ENCODE measurements at regions not wholly inside any gene's neighbourhood (a gene's known extent, or its start where the extent isn't known, plus 50 kb on each side); places are given as distances from the start of the nearest gene placed in this dataset.

DNA sequence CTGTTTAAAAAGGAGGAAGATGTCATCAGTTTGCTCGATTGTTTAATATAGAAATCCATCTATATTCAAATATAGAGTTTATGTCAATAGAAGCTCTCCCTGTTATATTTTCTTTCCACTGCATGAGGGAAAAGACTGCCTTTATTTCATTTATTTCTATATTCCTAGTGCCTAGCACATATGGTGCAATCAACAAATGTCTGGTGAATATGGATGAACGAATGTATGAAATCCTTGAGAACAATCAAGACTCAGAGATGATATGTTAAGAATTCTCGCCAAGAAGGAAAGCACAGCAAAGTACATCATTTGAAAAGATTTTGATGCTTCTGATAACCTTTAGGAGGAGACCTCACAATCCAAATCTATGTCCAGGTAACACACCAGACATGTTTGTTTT is 296.0 kb upstream of the LMO3 start:
- no peaks in the 10 kb centered on the region for H3K4me1 ChIP-seq
- intact Hi-C loops (cut with DNase I; ENCODE audit: low total_unique reads): no loop called here
- H3K4me3 ChIP-seq: no peak overlapping the region
- no peaks in the 10 kb centered on the region for H3K27me3 ChIP-seq
- no peaks in the 10 kb centered on the region for H3K36me3 ChIP-seq
- TF ChIP-seq, protein P1, sequence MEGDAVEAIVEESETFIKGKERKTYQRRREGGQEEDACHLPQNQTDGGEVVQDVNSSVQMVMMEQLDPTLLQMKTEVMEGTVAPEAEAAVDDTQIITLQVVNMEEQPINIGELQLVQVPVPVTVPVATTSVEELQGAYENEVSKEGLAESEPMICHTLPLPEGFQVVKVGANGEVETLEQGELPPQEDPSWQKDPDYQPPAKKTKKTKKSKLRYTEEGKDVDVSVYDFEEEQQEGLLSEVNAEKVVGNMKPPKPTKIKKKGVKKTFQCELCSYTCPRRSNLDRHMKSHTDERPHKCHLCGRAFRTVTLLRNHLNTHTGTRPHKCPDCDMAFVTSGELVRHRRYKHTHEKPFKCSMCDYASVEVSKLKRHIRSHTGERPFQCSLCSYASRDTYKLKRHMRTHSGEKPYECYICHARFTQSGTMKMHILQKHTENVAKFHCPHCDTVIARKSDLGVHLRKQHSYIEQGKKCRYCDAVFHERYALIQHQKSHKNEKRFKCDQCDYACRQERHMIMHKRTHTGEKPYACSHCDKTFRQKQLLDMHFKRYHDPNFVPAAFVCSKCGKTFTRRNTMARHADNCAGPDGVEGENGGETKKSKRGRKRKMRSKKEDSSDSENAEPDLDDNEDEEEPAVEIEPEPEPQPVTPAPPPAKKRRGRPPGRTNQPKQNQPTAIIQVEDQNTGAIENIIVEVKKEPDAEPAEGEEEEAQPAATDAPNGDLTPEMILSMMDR (IDR thresholded peaks at IDR 0.05): no peak
- no peak for TF ChIP-seq POLR2A (IDR thresholded peaks at IDR 0.05)
- no peak overlapping the region for H3K27ac ChIP-seq
- no peaks in the 10 kb centered on the region for H3K9me3 ChIP-seq
- DNase-seq: no peak

DNA sequence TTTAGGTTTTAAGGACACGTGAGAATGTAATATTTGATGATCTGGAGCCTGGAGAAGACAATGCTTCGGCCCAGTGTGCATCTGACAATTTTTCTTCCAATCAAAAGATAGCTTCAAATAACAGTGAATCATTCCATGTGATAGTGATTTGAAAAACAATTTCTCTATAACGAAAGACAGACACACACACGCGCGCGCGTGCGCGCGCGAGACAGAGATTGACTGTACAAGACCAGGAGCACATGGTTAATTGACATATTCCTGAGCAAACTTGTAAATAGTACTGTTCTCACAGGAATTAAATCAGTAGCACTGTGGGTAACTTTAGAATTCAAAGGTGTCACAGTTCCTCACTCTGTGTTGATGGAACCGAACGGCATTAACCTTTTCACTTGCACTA is 287.5 kb upstream of the LMO3 start:
- Histone ChIP-seq H3K9me3 (no peaks in the 10 kb centered on the region), H3K36me3 (no peaks in the 10 kb centered on the region), H3K4me3 (no peak overlapping the region), H3K27me3 (no peaks in the 10 kb centered on the region), H3K27ac (no peak overlapping the region), H3K4me1 (no peaks in the 10 kb centered on the region)
- DNase-seq: no peak
- TF ChIP-seq POLR2A (IDR thresholded peaks at IDR 0.05): no peak
- TF ChIP-seq, protein P1 (IDR thresholded peaks at IDR 0.05): no peak
- intact Hi-C loops (cut with DNase I; ENCODE audit: low total_unique reads): no loop called here

DNA sequence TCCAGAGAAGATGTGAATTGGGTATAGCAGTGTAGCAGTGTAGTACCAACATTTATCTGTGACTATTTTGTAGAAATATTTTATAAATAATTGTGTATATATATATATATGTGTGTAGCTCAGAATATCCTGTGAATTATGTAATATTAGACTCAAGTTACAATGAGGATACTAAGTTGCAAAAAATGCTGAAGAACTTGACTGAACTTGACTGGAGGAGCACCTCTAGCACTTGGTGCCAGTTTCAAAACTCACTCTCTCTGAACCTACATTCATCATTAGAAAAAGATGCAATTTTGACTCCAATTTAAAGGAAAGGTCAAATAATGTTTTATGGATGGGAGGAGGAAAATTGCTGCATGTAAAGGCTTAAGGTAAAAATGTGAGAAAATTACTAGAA is 285.7 kb upstream of the LMO3 start:
- Histone ChIP-seq H3K9me3 (no peaks in the 10 kb centered on the region), H3K4me1 (no peaks in the 10 kb centered on the region), H3K4me3 (no peak overlapping the region), H3K27ac (no peak overlapping the region), H3K36me3 (no peaks in the 10 kb centered on the region), H3K27me3 (no peaks in the 10 kb centered on the region)
- no peak for TF ChIP-seq POLR2A (IDR thresholded peaks at IDR 0.05)
- TF ChIP-seq, protein P1 (IDR thresholded peaks at IDR 0.05): no peak
- no peak for DNase-seq
- intact Hi-C loops (cut with DNase I; ENCODE audit: low total_unique reads): no loop called here

DNA sequence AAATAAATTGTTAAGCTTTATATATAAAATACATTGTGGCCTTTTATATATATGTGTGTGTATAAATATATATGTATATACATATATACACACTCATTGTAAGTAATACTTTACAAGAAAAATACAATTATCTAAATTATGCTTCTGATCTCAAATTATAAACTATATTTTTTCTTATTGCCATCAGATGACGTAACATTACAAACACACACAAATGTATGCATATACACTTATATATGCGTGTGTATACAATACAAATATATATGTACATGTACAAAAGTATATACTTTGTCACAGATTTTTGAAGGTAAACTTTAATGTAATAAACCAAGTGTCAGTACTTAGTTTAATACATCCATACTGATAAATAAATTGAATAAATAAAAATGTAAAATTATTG is 278.9 kb upstream of the LMO3 start:
- no peaks in the 10 kb centered on the region for H3K36me3 ChIP-seq
- no peaks in the 10 kb centered on the region for H3K4me1 ChIP-seq
- no peak overlapping the region for H3K27ac ChIP-seq
- TF ChIP-seq, protein P1 (IDR thresholded peaks at IDR 0.05): no peak
- TF ChIP-seq POLR2A (IDR thresholded peaks at IDR 0.05): no peak
- H3K27me3 ChIP-seq: no peaks in the 10 kb centered on the region
- no peak for DNase-seq
- intact Hi-C loops (cut with DNase I; ENCODE audit: low total_unique reads): no loop called here
- no peaks in the 10 kb centered on the region for H3K9me3 ChIP-seq
- no peak overlapping the region for H3K4me3 ChIP-seq

DNA sequence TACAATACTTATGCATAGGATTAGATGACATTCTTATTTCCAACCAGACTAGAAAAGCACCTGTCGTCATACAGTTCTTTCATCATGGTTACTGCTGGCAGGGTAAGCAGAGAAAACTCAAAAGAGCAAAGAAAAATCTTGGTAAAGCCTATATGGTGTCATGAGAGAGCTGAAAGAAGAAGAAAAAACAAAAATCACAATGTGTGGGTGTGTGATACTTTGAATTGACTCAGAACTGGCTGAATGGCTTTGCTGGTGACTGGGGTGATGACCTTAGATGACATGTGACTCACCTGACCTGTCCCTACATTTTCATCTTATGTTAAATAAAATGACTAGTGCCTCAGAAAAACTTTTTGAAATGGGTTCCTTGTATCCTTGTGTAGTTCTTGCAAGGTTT is 278.1 kb upstream of the LMO3 start:
- intact Hi-C loops (cut with DNase I; ENCODE audit: low total_unique reads): no loop called here
- H3K27ac ChIP-seq: no peak overlapping the region
- no peak overlapping the region for H3K4me3 ChIP-seq
- no peaks in the 10 kb centered on the region for H3K36me3 ChIP-seq
- TF ChIP-seq POLR2A (IDR thresholded peaks at IDR 0.05): no peak
- TF ChIP-seq, protein P1 (IDR thresholded peaks at IDR 0.05): no peak
- H3K9me3 ChIP-seq: no peaks in the 10 kb centered on the region
- no peaks in the 10 kb centered on the region for H3K27me3 ChIP-seq
- no peak for DNase-seq
- H3K4me1 ChIP-seq: no peaks in the 10 kb centered on the region

Measured in uterus (tissue), 3 donors.